Spleen (tissue), 7 donors: ENCODE measurements at regions not wholly inside any gene's neighbourhood (a gene's known extent, or its start where the extent isn't known, plus 50 kb on each side); places are given as distances from the start of the nearest gene placed in this dataset.

ENCODE experiments used
- CTCF ChIP-seq, 11 experiments: fragments of 200-600 bp in 7 of 11; fragments of 450-650 bp in 4 of 11; sonication (generic) in 4 of 11; IDR thresholded peaks in 8 of 11; conservative IDR thresholded peaks in 3 of 11; 1 replicate in 7 of 11; 2 replicates in 4 of 11; pipeline versions ENCODE4 v1.4.0 to v1.8.0; 2016 to 2021; ENCODE audit warnings: antibody characterized with exemption in 11 of 11, inconsistent platforms in 4 of 11, mild to moderate bottlenecking in 1 of 11
- POLR2A ChIP-seq, 3 donors: fragments of 450-650 bp; IDR thresholded peaks; one replicate each; pipeline ENCODE4 v1.5.1; 2017; ENCODE audit warnings: antibody characterized with exemption in 3 of 3, mild to moderate bottlenecking in 1 of 3
- POLR2AphosphoS5 ChIP-seq, 3 donors: sonication (generic); formaldehyde crosslinking; IDR thresholded peaks; one replicate each; pipeline ENCODE4 v1.5.1; 2017; ENCODE audit warnings: antibody characterized with exemption in 3 of 3
- donor health status: DM: no; HTN: no; CAD: no; lungs with moderate emphysema.
- donor health status: DM: no; HTN: no; CAD: no.
- donor health status: DM: no; HTN: no; CAD: no.

GRCh38 chr10:8489232-8489631 is 434.7 kb downstream of the GATA3 start:
- TF ChIP-seq POLR2AphosphoS5 (IDR thresholded peaks at IDR 0.05) (no peak), CTCF (IDR thresholded peaks at IDR 0.05 in 8 of 11, conservative IDR thresholded peaks at IDR 0.05 in 3 of 11) (no peak), POLR2A (IDR thresholded peaks at IDR 0.05) (no peak)
